ENCODE measurements at regions not wholly inside any gene's neighbourhood (a gene's known extent, or its start where the extent isn't known, plus 50 kb on each side); places are given as distances from the start of the nearest gene placed in this dataset.
"Not testable (repeated sequence)": the region's sequence is repeated elsewhere in the genome, so short reads cannot be mapped to it uniquely, and the experiment has no call there.

DNA sequence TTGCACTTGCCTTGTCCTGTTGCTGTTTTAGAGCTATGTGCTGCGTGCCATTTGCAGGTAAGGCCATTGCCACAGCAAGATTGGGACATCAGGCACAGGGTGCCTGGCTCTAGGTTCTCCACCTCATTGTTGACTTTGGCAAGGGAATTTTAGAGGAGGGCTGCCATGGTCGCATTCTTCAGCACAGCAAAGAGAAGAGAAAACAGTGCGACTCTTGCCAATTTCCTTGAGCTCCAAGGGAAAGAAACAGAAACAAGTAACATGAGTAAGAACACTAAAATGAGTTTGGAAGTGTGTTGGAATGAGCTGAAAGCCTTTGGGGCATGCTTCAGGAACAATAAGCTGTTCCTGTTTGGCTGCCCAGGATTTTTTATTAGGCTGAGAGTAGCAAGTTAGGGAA, 188.1 kb upstream of the IL12B start:
- Histone ChIP-seq H3K4me1 (ENCODE audit: control insufficient read depth in 5 of 5, insufficient read depth in 5 of 5, low read length in 5 of 5) (no peaks in the 10 kb centered on the region), H3K4me3 (ENCODE audit: low read depth in 1 of 5, low read length in 5 of 5) (no peak overlapping the region), H3K27me3 (ENCODE audit: control insufficient read depth in 5 of 5, insufficient read depth in 4 of 5, low read length in 5 of 5) (peaks cover 0 to 8% (median 3%) of the 10 kb centered on the region in 5 donors), H3K9me3 (ENCODE audit: control insufficient read depth in 5 of 5, low read length in 5 of 5) (no peaks in the 10 kb centered on the region), H3K9ac (ENCODE audit: low read length in 5 of 5) (no peak overlapping the region), H3K27ac (ENCODE audit: low read depth, low read length) (no peak overlapping the region), H3K36me3 (ENCODE audit: control insufficient read depth in 5 of 5, insufficient read depth in 5 of 5, low read length in 5 of 5) (no peaks in the 10 kb centered on the region)

DNA sequence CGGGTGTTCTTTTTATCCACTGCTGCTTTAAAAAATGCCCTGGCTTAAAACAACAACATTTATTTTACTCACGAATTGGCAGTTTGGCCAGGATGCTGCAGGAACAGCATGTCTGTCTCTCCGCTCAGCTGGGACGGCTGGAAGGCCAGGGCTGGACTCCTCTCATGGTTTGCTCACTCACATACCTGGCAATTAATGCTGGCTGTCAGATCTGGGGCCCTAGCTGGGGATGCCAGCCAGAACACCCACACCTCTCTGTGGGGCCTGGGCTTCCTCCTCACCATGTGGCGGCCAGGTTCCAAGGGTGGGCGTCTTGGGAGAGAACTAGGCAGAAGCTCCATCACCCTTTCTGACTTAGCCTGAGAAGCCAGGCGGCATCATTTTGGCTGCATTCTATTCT, 189.1 kb upstream of the IL12B start:
- Histone ChIP-seq H3K9ac (ENCODE audit: low read length in 5 of 5) (no peak overlapping the region), H3K4me1 (ENCODE audit: control insufficient read depth in 5 of 5, insufficient read depth in 5 of 5, low read length in 5 of 5) (no peaks in the 10 kb centered on the region), H3K9me3 (ENCODE audit: control insufficient read depth in 5 of 5, low read length in 5 of 5) (no peaks in the 10 kb centered on the region), H3K27me3 (ENCODE audit: control insufficient read depth in 5 of 5, insufficient read depth in 4 of 5, low read length in 5 of 5) (peaks cover 0 to 8% (median 3%) of the 10 kb centered on the region in 5 donors), H3K36me3 (ENCODE audit: control insufficient read depth in 5 of 5, insufficient read depth in 5 of 5, low read length in 5 of 5) (no peaks in the 10 kb centered on the region), H3K27ac (ENCODE audit: low read depth, low read length) (no peak overlapping the region), H3K4me3 (ENCODE audit: low read depth in 1 of 5, low read length in 5 of 5) (no peak overlapping the region)

DNA sequence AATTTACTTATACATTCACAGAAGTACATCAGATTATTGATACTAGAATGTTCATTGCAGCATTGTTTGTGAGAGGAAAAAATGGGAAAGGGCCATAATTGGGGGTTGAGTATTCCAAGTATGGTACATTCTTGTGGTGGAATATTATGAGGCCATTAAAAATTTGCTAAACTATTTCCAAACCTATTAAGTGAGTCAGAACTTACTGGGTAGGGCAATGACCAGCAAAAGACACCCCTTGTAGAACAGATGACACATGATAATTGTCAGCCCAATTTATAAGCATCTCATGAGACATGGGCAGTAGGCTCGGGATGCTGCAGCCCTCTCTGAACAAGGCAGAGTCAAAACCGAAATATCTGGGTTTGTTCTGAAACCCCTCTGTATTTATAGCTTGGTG, 192.6 kb upstream of the IL12B start:
- Histone ChIP-seq H3K4me3 (ENCODE audit: low read depth in 1 of 5, low read length in 5 of 5) (no peak overlapping the region), H3K27me3 (ENCODE audit: control insufficient read depth in 5 of 5, insufficient read depth in 4 of 5, low read length in 5 of 5) (no peaks in the 10 kb centered on the region), H3K4me1 (ENCODE audit: control insufficient read depth in 5 of 5, insufficient read depth in 5 of 5, low read length in 5 of 5) (no peaks in the 10 kb centered on the region), H3K9me3 (ENCODE audit: control insufficient read depth in 5 of 5, low read length in 5 of 5) (no peaks in the 10 kb centered on the region), H3K36me3 (ENCODE audit: control insufficient read depth in 5 of 5, insufficient read depth in 5 of 5, low read length in 5 of 5) (no peaks in the 10 kb centered on the region), H3K27ac (ENCODE audit: low read depth, low read length) (no peak overlapping the region), H3K9ac (ENCODE audit: low read length in 5 of 5) (no peak overlapping the region)

DNA sequence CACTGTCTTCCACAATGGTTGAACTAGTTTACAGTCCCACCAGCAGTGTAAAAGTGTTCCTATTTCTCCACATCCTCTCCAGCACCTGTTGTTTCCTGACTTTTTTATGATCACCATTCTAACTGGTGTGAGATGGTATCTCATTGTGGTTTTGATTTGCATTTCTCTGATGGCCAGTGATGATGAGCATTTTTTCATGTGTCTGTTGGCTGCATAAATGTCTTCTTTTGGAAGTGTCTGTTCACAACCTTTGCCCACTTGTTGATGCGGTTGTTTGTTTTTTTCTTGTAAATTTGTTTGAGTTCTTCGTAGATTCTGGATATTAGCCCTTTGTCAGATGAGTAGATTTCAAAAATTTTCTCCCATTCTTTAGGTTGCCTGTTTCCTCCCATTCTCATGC, 194.0 kb upstream of the IL12B start:
- H3K36me3 ChIP-seq (ENCODE audit: control insufficient read depth in 5 of 5, insufficient read depth in 5 of 5, low read length in 5 of 5); H3K9me3 ChIP-seq (ENCODE audit: control insufficient read depth in 5 of 5, low read length in 5 of 5); H3K27me3 ChIP-seq (ENCODE audit: control insufficient read depth in 5 of 5, insufficient read depth in 4 of 5, low read length in 5 of 5); H3K9ac ChIP-seq (ENCODE audit: low read length in 5 of 5); H3K4me3 ChIP-seq (ENCODE audit: low read depth in 1 of 5, low read length in 5 of 5); H3K27ac ChIP-seq (ENCODE audit: low read depth, low read length); H3K4me1 ChIP-seq (ENCODE audit: control insufficient read depth in 5 of 5, insufficient read depth in 5 of 5, low read length in 5 of 5): not testable (repeated sequence)

DNA sequence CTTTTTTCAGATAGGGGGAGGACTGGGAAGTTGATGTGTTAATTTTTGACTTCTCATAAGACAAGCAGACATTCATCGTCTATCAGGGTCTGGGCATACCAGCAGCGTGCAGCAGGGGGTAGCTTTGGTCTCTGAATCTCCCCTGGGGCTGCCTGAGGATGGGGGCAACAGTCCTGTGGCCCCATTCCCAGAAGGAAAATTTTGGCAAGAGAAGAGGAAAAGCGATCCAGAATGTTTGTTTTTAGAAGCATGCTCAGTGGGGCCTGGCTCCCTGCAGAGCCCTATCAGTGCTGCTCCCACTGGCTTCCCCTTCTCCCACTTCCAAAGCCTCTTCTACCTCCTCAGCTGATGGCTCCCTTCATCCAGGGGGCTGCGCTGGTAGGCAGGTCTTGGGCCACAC, 194.8 kb upstream of the IL12B start:
- H3K36me3 ChIP-seq (ENCODE audit: control insufficient read depth in 5 of 5, insufficient read depth in 5 of 5, low read length in 5 of 5): no peaks in the 10 kb centered on the region
- no peak overlapping the region for H3K27ac ChIP-seq (ENCODE audit: low read depth, low read length)
- H3K4me3 ChIP-seq (ENCODE audit: low read depth in 1 of 5, low read length in 5 of 5): no peak overlapping the region
- H3K4me1 ChIP-seq (ENCODE audit: control insufficient read depth in 5 of 5, insufficient read depth in 5 of 5, low read length in 5 of 5): no peaks in the 10 kb centered on the region
- no peaks in the 10 kb centered on the region for H3K27me3 ChIP-seq (ENCODE audit: control insufficient read depth in 5 of 5, insufficient read depth in 4 of 5, low read length in 5 of 5)
- H3K9ac ChIP-seq (ENCODE audit: low read length in 5 of 5): no peak overlapping the region
- peaks cover 0 to 5% (median 3%) of the 10 kb centered on the region in 5 donors for H3K9me3 ChIP-seq (ENCODE audit: control insufficient read depth in 5 of 5, low read length in 5 of 5)

DNA sequence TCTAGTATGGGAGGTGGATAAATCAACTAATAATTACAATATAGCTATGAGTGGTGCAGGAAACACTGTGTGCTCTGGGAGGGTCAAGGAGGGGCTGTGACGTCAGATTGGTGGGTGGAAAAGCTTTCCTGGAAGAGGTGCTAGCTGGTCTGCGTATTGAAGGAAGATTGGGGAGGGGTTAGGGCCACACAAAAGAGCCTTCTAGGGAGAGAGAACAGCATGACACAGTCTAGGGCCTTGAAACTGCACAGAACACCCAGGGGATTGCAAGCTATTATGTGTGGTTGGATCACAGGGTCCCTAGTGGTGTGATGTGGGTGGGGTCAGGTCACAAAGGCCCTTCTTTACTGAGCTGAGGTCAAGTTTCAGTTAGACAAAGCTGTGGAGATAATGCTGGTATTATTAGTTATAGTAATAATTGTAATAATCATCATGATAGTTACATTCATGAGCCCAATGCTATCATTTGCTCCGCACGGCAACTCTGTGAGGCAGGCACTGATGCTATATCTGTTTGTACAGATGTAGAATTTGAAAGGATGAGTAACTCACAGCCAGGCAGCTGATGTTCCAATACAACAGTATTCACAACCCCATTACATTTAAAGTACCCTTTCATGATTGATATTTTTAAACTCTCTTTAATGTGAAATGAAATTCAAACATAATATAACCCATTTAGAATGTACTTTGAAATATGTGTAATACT, 197.4 kb upstream of the IL12B start:
- Histone ChIP-seq H3K36me3 (ENCODE audit: control insufficient read depth in 5 of 5, insufficient read depth in 5 of 5, low read length in 5 of 5) (no peaks in the 10 kb centered on the region), H3K4me3 (ENCODE audit: low read depth in 1 of 5, low read length in 5 of 5) (no peak overlapping the region), H3K27me3 (ENCODE audit: control insufficient read depth in 5 of 5, insufficient read depth in 4 of 5, low read length in 5 of 5) (no peaks in the 10 kb centered on the region), H3K27ac (ENCODE audit: low read depth, low read length) (no peak overlapping the region), H3K9me3 (ENCODE audit: control insufficient read depth in 5 of 5, low read length in 5 of 5) (peaks cover 0 to 5% (median 3%) of the 10 kb centered on the region in 5 donors), H3K4me1 (ENCODE audit: control insufficient read depth in 5 of 5, insufficient read depth in 5 of 5, low read length in 5 of 5) (no peaks in the 10 kb centered on the region), H3K9ac (ENCODE audit: low read length in 5 of 5) (no peak overlapping the region)

DNA sequence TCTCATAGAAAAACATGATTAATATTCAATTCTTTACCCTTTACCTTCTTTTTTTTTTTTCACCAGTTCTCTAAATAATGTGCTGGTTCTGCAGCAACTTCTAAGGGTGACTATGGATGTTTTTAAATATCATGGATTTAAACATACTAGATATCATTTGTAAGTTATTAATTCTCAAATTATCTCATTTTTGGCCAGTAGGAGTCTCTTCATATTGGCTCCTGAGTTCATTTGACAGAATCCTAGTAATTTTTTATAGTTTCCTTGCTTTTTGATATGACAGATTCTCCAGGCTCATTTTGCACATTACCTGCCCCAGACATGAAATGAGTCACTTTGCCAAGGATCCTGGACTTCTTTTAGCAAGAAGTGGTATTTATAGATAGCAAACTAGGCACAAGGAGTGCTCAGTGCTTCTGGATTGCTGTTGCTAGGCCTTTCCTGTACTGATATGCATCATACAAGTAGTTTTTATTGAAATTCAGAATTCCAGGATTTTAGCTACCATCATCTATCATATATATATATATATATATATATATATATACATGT, 201.3 kb upstream of the IL12B start:
- H3K9me3 ChIP-seq (ENCODE audit: control insufficient read depth in 5 of 5, low read length in 5 of 5): peaks cover 0 to 5% (median 3%) of the 10 kb centered on the region in 5 donors
- no peak overlapping the region for H3K4me3 ChIP-seq (ENCODE audit: low read depth in 1 of 5, low read length in 5 of 5)
- no peaks in the 10 kb centered on the region for H3K4me1 ChIP-seq (ENCODE audit: control insufficient read depth in 5 of 5, insufficient read depth in 5 of 5, low read length in 5 of 5)
- H3K9ac ChIP-seq (ENCODE audit: low read length in 5 of 5): no peak overlapping the region
- H3K36me3 ChIP-seq (ENCODE audit: control insufficient read depth in 5 of 5, insufficient read depth in 5 of 5, low read length in 5 of 5): no peaks in the 10 kb centered on the region
- peaks cover 0 to 2% (median 0%) of the 10 kb centered on the region in 5 donors for H3K27me3 ChIP-seq (ENCODE audit: control insufficient read depth in 5 of 5, insufficient read depth in 4 of 5, low read length in 5 of 5)
- no peak overlapping the region for H3K27ac ChIP-seq (ENCODE audit: low read depth, low read length)

DNA sequence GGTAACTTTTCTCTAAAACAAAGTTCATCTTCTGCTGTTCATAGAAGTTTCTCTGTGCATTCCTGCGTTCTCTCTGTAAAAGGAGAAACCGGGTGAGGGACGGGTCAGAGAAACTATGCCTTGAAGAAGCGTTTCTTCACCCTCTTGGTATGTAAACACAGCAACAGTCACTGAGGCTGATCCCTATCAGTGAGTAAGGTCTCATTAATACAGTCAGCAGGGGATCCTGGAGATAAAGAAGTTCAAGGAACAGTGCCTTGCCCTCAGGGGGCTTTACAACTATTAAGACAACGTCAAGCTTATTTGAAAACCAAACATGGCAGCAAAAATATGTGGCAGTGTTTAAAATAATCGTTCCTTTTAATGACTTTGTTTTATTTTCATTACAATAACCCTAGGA, 202.9 kb upstream of the IL12B start:
- H3K36me3 ChIP-seq (ENCODE audit: control insufficient read depth in 5 of 5, insufficient read depth in 5 of 5, low read length in 5 of 5): no peaks in the 10 kb centered on the region
- H3K27ac ChIP-seq (ENCODE audit: low read depth, low read length): no peak overlapping the region
- peaks cover 0 to 5% (median 3%) of the 10 kb centered on the region in 5 donors for H3K9me3 ChIP-seq (ENCODE audit: control insufficient read depth in 5 of 5, low read length in 5 of 5)
- H3K4me3 ChIP-seq (ENCODE audit: low read depth in 1 of 5, low read length in 5 of 5): no peak overlapping the region
- no peaks in the 10 kb centered on the region for H3K4me1 ChIP-seq (ENCODE audit: control insufficient read depth in 5 of 5, insufficient read depth in 5 of 5, low read length in 5 of 5)
- H3K9ac ChIP-seq (ENCODE audit: low read length in 5 of 5): no peak overlapping the region
- peaks cover 0 to 3% (median 0%) of the 10 kb centered on the region in 5 donors for H3K27me3 ChIP-seq (ENCODE audit: control insufficient read depth in 5 of 5, insufficient read depth in 4 of 5, low read length in 5 of 5)

DNA sequence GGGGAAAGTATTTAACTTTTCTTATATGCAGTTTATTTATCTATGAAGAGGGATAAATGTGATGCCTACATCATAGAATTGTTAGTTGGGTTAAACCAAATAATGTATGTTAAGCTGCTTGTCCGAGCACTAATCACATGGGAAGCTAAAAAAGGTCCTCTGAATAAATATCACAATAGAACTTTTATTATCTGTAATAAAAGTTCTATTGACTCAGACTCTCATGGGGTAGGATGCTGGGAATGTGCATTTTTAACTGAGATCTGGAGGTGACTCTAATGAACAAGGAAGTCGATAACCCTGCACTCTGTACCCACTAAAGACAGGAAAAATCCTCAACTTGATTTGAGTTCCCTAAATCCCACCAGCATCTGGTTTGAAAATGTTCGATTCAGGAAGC, 205.9 kb upstream of the IL12B start:
- no peaks in the 10 kb centered on the region for H3K9me3 ChIP-seq (ENCODE audit: control insufficient read depth in 5 of 5, low read length in 5 of 5)
- H3K4me3 ChIP-seq (ENCODE audit: low read depth in 1 of 5, low read length in 5 of 5): no peak overlapping the region
- no peak overlapping the region for H3K9ac ChIP-seq (ENCODE audit: low read length in 5 of 5)
- no peaks in the 10 kb centered on the region for H3K4me1 ChIP-seq (ENCODE audit: control insufficient read depth in 5 of 5, insufficient read depth in 5 of 5, low read length in 5 of 5)
- no peaks in the 10 kb centered on the region for H3K36me3 ChIP-seq (ENCODE audit: control insufficient read depth in 5 of 5, insufficient read depth in 5 of 5, low read length in 5 of 5)
- peaks cover 0 to 3% (median 0%) of the 10 kb centered on the region in 5 donors for H3K27me3 ChIP-seq (ENCODE audit: control insufficient read depth in 5 of 5, insufficient read depth in 4 of 5, low read length in 5 of 5)
- no peak overlapping the region for H3K27ac ChIP-seq (ENCODE audit: low read depth, low read length)

DNA sequence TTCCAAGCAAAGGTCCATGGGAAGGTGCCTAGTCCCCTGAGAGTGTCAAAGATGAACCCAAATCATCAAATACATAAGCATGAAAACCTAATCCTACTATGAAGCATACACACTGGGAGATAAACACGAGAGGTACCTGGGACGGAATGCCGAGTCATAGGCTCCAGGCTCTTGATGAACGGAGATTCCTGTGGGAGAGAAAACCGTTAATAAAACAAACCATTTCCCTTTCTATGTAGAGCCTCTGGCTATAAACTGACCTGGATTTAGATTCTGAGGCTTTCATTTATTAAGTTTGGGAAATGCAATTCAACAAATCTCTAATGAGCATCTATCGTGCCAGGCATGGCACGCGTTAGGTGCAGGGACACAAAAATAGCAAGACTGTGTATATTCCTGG, 206.4 kb upstream of the IL12B start:
- H3K4me1 ChIP-seq (ENCODE audit: control insufficient read depth in 5 of 5, insufficient read depth in 5 of 5, low read length in 5 of 5): no peaks in the 10 kb centered on the region
- H3K9me3 ChIP-seq (ENCODE audit: control insufficient read depth in 5 of 5, low read length in 5 of 5): no peaks in the 10 kb centered on the region
- peaks cover 0 to 3% (median 0%) of the 10 kb centered on the region in 5 donors for H3K27me3 ChIP-seq (ENCODE audit: control insufficient read depth in 5 of 5, insufficient read depth in 4 of 5, low read length in 5 of 5)
- H3K27ac ChIP-seq (ENCODE audit: low read depth, low read length): no peak overlapping the region
- no peak overlapping the region for H3K9ac ChIP-seq (ENCODE audit: low read length in 5 of 5)
- no peaks in the 10 kb centered on the region for H3K36me3 ChIP-seq (ENCODE audit: control insufficient read depth in 5 of 5, insufficient read depth in 5 of 5, low read length in 5 of 5)
- no peak overlapping the region for H3K4me3 ChIP-seq (ENCODE audit: low read depth in 1 of 5, low read length in 5 of 5)

All from subcutaneous abdominal adipose tissue (tissue), 5 donors.